Adrenal gland (tissue), 5 donors: ENCODE measurements at regions not wholly inside any gene's neighbourhood (a gene's known extent, or its start where the extent isn't known, plus 50 kb on each side); places are given as distances from the start of the nearest gene placed in this dataset.

Experiments
- CTCF ChIP-seq, 6 experiments: fragments of 450-650 bp in 4 of 6; fragments of 200-600 bp in 2 of 6; sonication (generic) in 1 of 6; IDR thresholded peaks; 1 replicate in 5 of 6; 2 replicates in 1 of 6; pipeline versions ENCODE4 v1.5.1 to v1.8.0; 2016 to 2021; ENCODE audit warnings: antibody characterized with exemption in 6 of 6, mild to moderate bottlenecking in 2 of 6, moderate library complexity in 1 of 6
- POLR2A ChIP-seq, 2 donors: fragments of 450-650 bp; IDR thresholded peaks; one replicate each; pipeline ENCODE4 v1.6.1; 2017; ENCODE audit warnings: antibody characterized with exemption in 2 of 2, mild to moderate bottlenecking in 2 of 2, moderate library complexity in 1 of 2
- donor health status: DM: no; HTN: no; CAD: no.

DNA sequence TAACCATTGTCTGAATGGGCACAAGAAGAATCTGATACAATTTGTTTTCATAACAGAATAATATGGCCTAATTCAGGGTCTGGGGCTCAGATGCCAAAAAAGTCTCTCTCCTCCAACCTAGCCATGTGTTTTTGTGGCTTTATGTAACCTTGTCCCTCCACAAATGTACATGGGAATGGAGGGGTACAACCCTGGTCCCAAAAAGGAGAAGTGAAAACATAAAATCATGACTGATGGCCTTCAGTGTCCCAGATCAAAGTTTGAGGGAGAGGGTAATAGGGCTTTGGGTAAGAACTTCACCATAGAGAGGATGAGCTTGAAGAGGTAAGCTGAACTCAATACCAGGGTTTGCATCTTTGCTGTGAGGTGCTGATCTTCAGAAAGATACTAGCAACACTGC lies 136.3 kb upstream of the BACH2 start:
- TF ChIP-seq CTCF (IDR thresholded peaks at IDR 0.05) (no peak), POLR2A (IDR thresholded peaks at IDR 0.05) (no peak)
